IMR-90 (cell line): ENCODE measurements at regions not wholly inside any gene's neighbourhood (a gene's known extent, or its start where the extent isn't known, plus 50 kb on each side); places are given as distances from the start of the nearest gene placed in this dataset.

Experiments
- ATAC-seq: fragments of 200-7000 bp; cut with Tn5 transposase; 2 replicates; pipeline ENCODE4 v1.9.1; 2020; ENCODE audit warnings: low read depth, mild to moderate bottlenecking, moderate library complexity
- BruUV-seq: library from RNA; stranded (reverse); fragments of 400-500 nt; replicated peaks from 2 replicates; lab custom pipeline; 2021; lab: Mats Ljungman, UMichigan
- CTCF ChIA-PET: fragments of 300-600 bp; formaldehyde crosslinking; extraction: SDS; loops from one replicate; lab custom pipeline; 2021; ENCODE audit warnings: antibody characterized with exemption; lab: Yijun Ruan, JAX
- POLR2A ChIA-PET: fragments of 300-600 bp; sonication (Branson Sonifier 250); formaldehyde crosslinking; loops from one replicate; lab custom pipeline; 2022; ENCODE audit warnings: antibody characterized with exemption; ENCODE audit not compliant: unreplicated experiment; lab: Charles Lee
- DNase-seq: peaks from one replicate; pipeline ENCODE4 v3.0.0; 2013
- H2AFZ ChIP-seq: replicated peaks from 2 replicates; pipeline ENCODE3; 2013; ENCODE audit warnings: low read length, mild to moderate bottlenecking; ENCODE audit not compliant: poor library complexity
- H2AK5ac ChIP-seq: 2 replicates; pipeline ENCODE4 v1.6.1; 2013; ENCODE audit warnings: low read depth, low read length, inconsistent platforms
- H2AK9ac ChIP-seq: replicated peaks from 2 replicates; pipeline ENCODE3; 2013; ENCODE audit warnings: mild to moderate bottlenecking, low read depth, low read length, moderate library complexity; ENCODE audit not compliant: poor library complexity
- H2BK120ac ChIP-seq: 2 replicates; pipeline ENCODE4 v1.6.1; 2013; ENCODE audit warnings: low read depth, low read length, inconsistent platforms
- H2BK15ac ChIP-seq: 3 replicates; pipeline ENCODE4 v1.6.1; 2013; ENCODE audit warnings: low read depth, low read length, inconsistent platforms
- H2BK20ac ChIP-seq: 2 replicates; pipeline ENCODE4 v1.6.1; 2013; ENCODE audit warnings: low read depth, mild to moderate bottlenecking, inconsistent platforms, low read length, moderate library complexity
- H2BK5ac ChIP-seq: 2 replicates; pipeline ENCODE4 v1.6.1; 2013; ENCODE audit warnings: mild to moderate bottlenecking, low read depth, low read length, inconsistent platforms; ENCODE audit not compliant: poor library complexity, severe bottlenecking
- H3K14ac ChIP-seq: replicated peaks from 2 replicates; pipeline ENCODE4 v1.6.1; 2013; ENCODE audit warnings: low read depth, low read length, inconsistent platforms
- H3K18ac ChIP-seq: 2 replicates; pipeline ENCODE4 v1.6.1; 2013; ENCODE audit warnings: low read depth, low read length, control low read depth
- H3K23ac ChIP-seq: 2 replicates; pipeline ENCODE4 v1.6.1; 2013; ENCODE audit warnings: low read depth, low read length, inconsistent platforms
- H3K27ac ChIP-seq: 2 replicates; pipeline ENCODE4 v1.5.1; 2013; ENCODE audit warnings: mild to moderate bottlenecking, control low read depth, low read length; ENCODE audit not compliant: insufficient read depth
- H3K27me3 ChIP-seq: 2 replicates; pipeline ENCODE4 v1.6.1; 2013; ENCODE audit warnings: low read length; ENCODE audit not compliant: control insufficient read depth, insufficient read depth
- H3K36me3 ChIP-seq: 2 replicates; pipeline ENCODE4 v1.6.1; 2013; ENCODE audit warnings: low read length, mixed read lengths; ENCODE audit not compliant: control insufficient read depth, insufficient read depth
- H3K4ac ChIP-seq: 2 replicates; pipeline ENCODE4 v1.6.1; 2013; ENCODE audit warnings: low read depth, low read length, inconsistent platforms
- H3K4me1 ChIP-seq: 2 replicates; pipeline ENCODE4 v1.6.1; 2013; ENCODE audit warnings: low read length, mixed read lengths; ENCODE audit not compliant: control insufficient read depth, insufficient read depth
- H3K4me2 ChIP-seq: 2 replicates; pipeline ENCODE4 v1.6.1; 2013; ENCODE audit warnings: low read depth, mild to moderate bottlenecking, control low read depth, low read length, moderate library complexity
- H3K4me3 ChIP-seq: 2 replicates; pipeline ENCODE4 v1.5.1; 2013; ENCODE audit warnings: low read depth, mild to moderate bottlenecking, control low read depth, low read length, moderate library complexity; ENCODE audit not compliant: insufficient read depth
- H3K56ac ChIP-seq: 2 replicates; pipeline ENCODE4 v1.6.1; 2013; ENCODE audit warnings: low read length, inconsistent platforms; ENCODE audit not compliant: insufficient read depth; ENCODE audit errors: extremely low read depth
- H3K79me1 ChIP-seq, 2 experiments: 2 replicates each; pipeline ENCODE4 v1.6.1; 2013; ENCODE audit warnings: low read length in 2 of 2, inconsistent platforms in 1 of 2, low read depth in 1 of 2
- H3K9ac ChIP-seq: 2 replicates; pipeline ENCODE4 v1.6.1; 2013; ENCODE audit warnings: low read depth, low read length, control low read depth
- H3K9me1 ChIP-seq: 2 replicates; pipeline ENCODE4 v1.6.1; 2013; ENCODE audit warnings: low read length, inconsistent platforms; ENCODE audit not compliant: insufficient read depth
- H3K9me3 ChIP-seq: 2 replicates; pipeline ENCODE4 v1.6.1; 2013; ENCODE audit warnings: low read length; ENCODE audit not compliant: control insufficient read depth, insufficient read depth
- H4K20me1 ChIP-seq: 2 replicates; pipeline ENCODE4 v1.6.1; 2013; ENCODE audit warnings: low read length, inconsistent platforms; ENCODE audit not compliant: insufficient read depth
- H4K5ac ChIP-seq: 2 replicates; pipeline ENCODE4 v1.6.1; 2013; ENCODE audit warnings: mild to moderate bottlenecking, low read depth, low read length, control low read depth
- H4K8ac ChIP-seq, 2 experiments: 2 replicates each; pipeline ENCODE4 v1.6.1; 2013; ENCODE audit warnings: low read depth in 2 of 2, low read length in 2 of 2, control low read depth in 1 of 2, inconsistent platforms in 1 of 2
- H4K91ac ChIP-seq: 2 replicates; pipeline ENCODE4 v1.6.1; 2013; ENCODE audit warnings: low read depth, low read length, inconsistent platforms; ENCODE audit not compliant: insufficient read depth
- BHLHE40 ChIP-seq: fragments of 150-350 bp; IDR thresholded peaks from 2 replicates; pipeline ENCODE4 v1.6.1; 2016; ENCODE audit warnings: mild to moderate bottlenecking, low read depth, low read length
- CEBPB ChIP-seq: IDR thresholded peaks from 2 replicates; pipeline ENCODE4 v1.6.1; 2012; ENCODE audit warnings: low read depth, low read length, improper control_type of control experiment
- CHD1 ChIP-seq: IDR thresholded peaks from 2 replicates; pipeline ENCODE4 v1.6.1; 2012; ENCODE audit warnings: low read depth, low read length, improper control_type of control experiment
- CTCF ChIP-seq: conservative IDR thresholded peaks from 2 replicates; pipeline ENCODE4 v1.5.1; 2012; ENCODE audit warnings: mild to moderate bottlenecking, low read depth, low read length, improper control_type of control experiment
- FOS ChIP-seq: fragments of 150-350 bp; IDR thresholded peaks from 2 replicates; pipeline ENCODE4 v1.6.1; 2016; ENCODE audit warnings: low read depth, low read length
- MAFK ChIP-seq: IDR thresholded peaks from 2 replicates; pipeline ENCODE4 v1.6.1; 2012; ENCODE audit warnings: low read depth, low read length, improper control_type of control experiment
- MAZ ChIP-seq: IDR thresholded peaks from 2 replicates; pipeline ENCODE4 v1.6.1; 2012; ENCODE audit warnings: low read depth, mild to moderate bottlenecking, low read length, improper control_type of control experiment, moderate library complexity, borderline replicate concordance
- MXI1 ChIP-seq: IDR thresholded peaks from 2 replicates; pipeline ENCODE4 v1.6.1; 2012; ENCODE audit warnings: low read depth, mild to moderate bottlenecking, low read length, moderate library complexity, borderline replicate concordance
- NFE2L2 ChIP-seq: fragments of 150-350 bp; IDR thresholded peaks from 2 replicates; pipeline ENCODE4 v1.6.1; 2016; ENCODE audit warnings: low read depth, mild to moderate bottlenecking, low read length
- POLR2A ChIP-seq: IDR thresholded peaks from 2 replicates; pipeline ENCODE4 v1.6.1; 2012; ENCODE audit warnings: mild to moderate bottlenecking, low read depth, low read length
- RAD21 ChIP-seq: IDR thresholded peaks from 2 replicates; pipeline ENCODE4 v1.6.1; 2012; ENCODE audit warnings: low read length, improper control_type of control experiment
- RCOR1 ChIP-seq: IDR thresholded peaks from 2 replicates; pipeline ENCODE4 v1.6.1; 2012; ENCODE audit warnings: mild to moderate bottlenecking, low read length, improper control_type of control experiment; ENCODE audit not compliant: insufficient replicate concordance
- RFX5 ChIP-seq: IDR thresholded peaks from 2 replicates; pipeline ENCODE4 v1.8.0; 2012; ENCODE audit warnings: low read depth, mild to moderate bottlenecking, low read length, moderate library complexity
- SMC3 ChIP-seq: fragments of 150-350 bp; IDR thresholded peaks from 2 replicates; pipeline ENCODE4 v1.6.1; 2016; ENCODE audit warnings: low read depth, mild to moderate bottlenecking, antibody characterized with exemption, low read length, moderate library complexity
- WGBS, 2 experiments: methylation state at CpG; one replicate each; pipeline versions ENCODE4 v1.1.5 to v1.1.7; 2013; ENCODE audit warnings: missing lambda C conversion rate in 2 of 2; ENCODE audit not compliant: insufficient read length in 1 of 2; ENCODE audit errors: extremely low coverage in 2 of 2; 5-methylcytosine and 5-hydroxymethylcytosine counted together
- dilution Hi-C: fragments of 300-500 bp; cut with HindIII; formaldehyde crosslinking; loops from one replicate; pipeline ENCODE4 v1.14.3; 2018; ENCODE audit warnings: low sequenced_read_pairs; ENCODE audit not compliant: unreplicated experiment
- in situ Hi-C: fragments of 300-500 bp; cut with MboI; formaldehyde crosslinking; loops from 3 replicates; pipeline ENCODE4 v1.14.3; 2019; ENCODE audit warnings: low sequenced_read_pairs, inconsistent platforms, mixed read lengths
- intact Hi-C: fragments of 100-400 bp; cut with micrococcal nuclease; formaldehyde crosslinking; loops from 2 replicates; pipeline ENCODE4 v1.10.0; 2022
- TF ChIP-seq, protein P1 (sequence below): fragments of 150-350 bp; IDR thresholded peaks from 2 replicates; pipeline ENCODE4 v1.6.1; 2016; ENCODE audit warnings: low read depth, mild to moderate bottlenecking, low read length, moderate library complexity, borderline replicate concordance
- TF ChIP-seq, protein P2 (sequence below): fragments of 150-350 bp; IDR thresholded peaks from 2 replicates; pipeline ENCODE4 v1.6.1; 2017; ENCODE audit warnings: mild to moderate bottlenecking, antibody characterized with exemption, low read length, low read depth

GRCh38 chr2:150653351-150653750 lies 165.9 kb upstream of the RND3 start:
- H3K9me1 ChIP-seq, result peaks cover 3% of the 10 kb centered on the region
- H3K14ac ChIP-seq, result no peak overlapping the region
- no peak overlapping the region for H2BK15ac ChIP-seq
- ATAC-seq, result no peak
- no peak overlapping the region for H2BK20ac ChIP-seq
- H3K4me1 ChIP-seq, result no peaks in the 10 kb centered on the region; the same call in 1 of the 2 replicates
- no peak overlapping the region for H2BK120ac ChIP-seq
- H3K27me3 ChIP-seq, result no peaks in the 10 kb centered on the region
- H3K4me2 ChIP-seq, result no peak overlapping the region
- no peaks in the 10 kb centered on the region for H3K36me3 ChIP-seq
- WGBS, 2 experiments, result no CpG with 5 or more reads among the region's 1 CpG
- no peak overlapping the region for H3K9ac ChIP-seq
- dilution Hi-C loops, result no loop called here
- TF ChIP-seq CHD1 (no peak), MAZ (no peak), FOS (no peak), RFX5 (no peak), RCOR1 (no peak), RAD21 (no peak), MXI1 (no peak), CEBPB (no peak), POLR2A (no peak), CTCF (no peak), BHLHE40 (no peak), NFE2L2 (no peak), MAFK (no peak), SMC3 (no peak)
- TF ChIP-seq, protein P1, sequence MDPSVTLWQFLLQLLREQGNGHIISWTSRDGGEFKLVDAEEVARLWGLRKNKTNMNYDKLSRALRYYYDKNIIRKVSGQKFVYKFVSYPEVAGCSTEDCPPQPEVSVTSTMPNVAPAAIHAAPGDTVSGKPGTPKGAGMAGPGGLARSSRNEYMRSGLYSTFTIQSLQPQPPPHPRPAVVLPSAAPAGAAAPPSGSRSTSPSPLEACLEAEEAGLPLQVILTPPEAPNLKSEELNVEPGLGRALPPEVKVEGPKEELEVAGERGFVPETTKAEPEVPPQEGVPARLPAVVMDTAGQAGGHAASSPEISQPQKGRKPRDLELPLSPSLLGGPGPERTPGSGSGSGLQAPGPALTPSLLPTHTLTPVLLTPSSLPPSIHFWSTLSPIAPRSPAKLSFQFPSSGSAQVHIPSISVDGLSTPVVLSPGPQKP, result no peak
- TF ChIP-seq, protein P2, sequence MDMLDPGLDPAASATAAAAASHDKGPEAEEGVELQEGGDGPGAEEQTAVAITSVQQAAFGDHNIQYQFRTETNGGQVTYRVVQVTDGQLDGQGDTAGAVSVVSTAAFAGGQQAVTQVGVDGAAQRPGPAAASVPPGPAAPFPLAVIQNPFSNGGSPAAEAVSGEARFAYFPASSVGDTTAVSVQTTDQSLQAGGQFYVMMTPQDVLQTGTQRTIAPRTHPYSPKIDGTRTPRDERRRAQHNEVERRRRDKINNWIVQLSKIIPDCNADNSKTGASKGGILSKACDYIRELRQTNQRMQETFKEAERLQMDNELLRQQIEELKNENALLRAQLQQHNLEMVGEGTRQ, result no peak
- intact Hi-C loops, result no loop called here
- ChIA-PET CTCF (no interaction called here), POLR2A (no interaction called here)
- no peaks in the 10 kb centered on the region for H3K9me3 ChIP-seq
- H3K4ac ChIP-seq, result no peak overlapping the region
- H2BK5ac ChIP-seq, result no peak overlapping the region
- H4K20me1 ChIP-seq, result no peaks in the 10 kb centered on the region
- no peak overlapping the region for H2AK9ac ChIP-seq
- H3K18ac ChIP-seq, result no peak overlapping the region
- H3K56ac ChIP-seq, result no peak overlapping the region
- no peak for DNase-seq
- no peak overlapping the region for H2AFZ ChIP-seq
- no peak overlapping the region for H3K23ac ChIP-seq
- no peak overlapping the region for H4K5ac ChIP-seq
- H2AK5ac ChIP-seq, result no peak overlapping the region
- H4K8ac ChIP-seq, result no peak overlapping the region
- in situ Hi-C loops, result no loop called here
- no TSS peak for BruUV-seq
- no peak overlapping the region for H4K91ac ChIP-seq
- no peaks in the 10 kb centered on the region for H3K79me1 ChIP-seq
- H3K4me3 ChIP-seq, result no peak overlapping the region
- no peak overlapping the region for H3K27ac ChIP-seq
